AG10803 (cell line): ENCODE measurements at regions not wholly inside any gene's neighbourhood (a gene's known extent, or its start where the extent isn't known, plus 50 kb on each side); places are given as distances from the start of the nearest gene placed in this dataset.

Experiments used
- DNase-seq: peaks from one replicate; pipeline ENCODE4 v3.0.0; 2010; ENCODE audit warnings: low read depth
- H3K4me3 ChIP-seq: 2 replicates; pipeline ENCODE4 v1.5.1; 2011; ENCODE audit warnings: mild to moderate bottlenecking, low read length, control low read depth
- TF ChIP-seq, protein P1 (sequence below): conservative IDR thresholded peaks from 2 replicates; pipeline ENCODE4 v1.5.1; 2011; ENCODE audit warnings: mild to moderate bottlenecking, low read length, control low read depth, inconsistent platforms

DNA sequence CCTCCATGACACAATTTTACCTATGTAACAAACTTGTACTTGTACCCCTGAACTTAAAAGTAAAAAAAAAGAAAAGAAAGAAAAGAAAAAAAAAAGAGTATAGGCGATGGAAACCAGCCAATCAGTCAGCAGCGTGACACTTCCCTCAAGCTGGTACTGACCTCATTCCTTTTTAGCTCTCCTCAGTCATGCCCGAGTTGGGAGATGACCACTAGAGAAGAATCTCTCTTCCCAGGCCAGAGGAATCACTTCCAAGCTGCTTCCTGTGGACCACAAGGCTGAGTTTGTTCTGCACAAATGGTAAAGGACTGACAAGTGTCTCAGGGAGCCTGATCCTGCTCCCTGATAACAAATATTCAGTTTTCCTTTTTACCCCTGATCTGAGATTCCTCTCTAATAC is 313.5 kb upstream of the ESRRG start:
- DNase-seq, result no peak
- no peak overlapping the region for H3K4me3 ChIP-seq
- TF ChIP-seq, protein P1, sequence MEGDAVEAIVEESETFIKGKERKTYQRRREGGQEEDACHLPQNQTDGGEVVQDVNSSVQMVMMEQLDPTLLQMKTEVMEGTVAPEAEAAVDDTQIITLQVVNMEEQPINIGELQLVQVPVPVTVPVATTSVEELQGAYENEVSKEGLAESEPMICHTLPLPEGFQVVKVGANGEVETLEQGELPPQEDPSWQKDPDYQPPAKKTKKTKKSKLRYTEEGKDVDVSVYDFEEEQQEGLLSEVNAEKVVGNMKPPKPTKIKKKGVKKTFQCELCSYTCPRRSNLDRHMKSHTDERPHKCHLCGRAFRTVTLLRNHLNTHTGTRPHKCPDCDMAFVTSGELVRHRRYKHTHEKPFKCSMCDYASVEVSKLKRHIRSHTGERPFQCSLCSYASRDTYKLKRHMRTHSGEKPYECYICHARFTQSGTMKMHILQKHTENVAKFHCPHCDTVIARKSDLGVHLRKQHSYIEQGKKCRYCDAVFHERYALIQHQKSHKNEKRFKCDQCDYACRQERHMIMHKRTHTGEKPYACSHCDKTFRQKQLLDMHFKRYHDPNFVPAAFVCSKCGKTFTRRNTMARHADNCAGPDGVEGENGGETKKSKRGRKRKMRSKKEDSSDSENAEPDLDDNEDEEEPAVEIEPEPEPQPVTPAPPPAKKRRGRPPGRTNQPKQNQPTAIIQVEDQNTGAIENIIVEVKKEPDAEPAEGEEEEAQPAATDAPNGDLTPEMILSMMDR, result no peak

DNA sequence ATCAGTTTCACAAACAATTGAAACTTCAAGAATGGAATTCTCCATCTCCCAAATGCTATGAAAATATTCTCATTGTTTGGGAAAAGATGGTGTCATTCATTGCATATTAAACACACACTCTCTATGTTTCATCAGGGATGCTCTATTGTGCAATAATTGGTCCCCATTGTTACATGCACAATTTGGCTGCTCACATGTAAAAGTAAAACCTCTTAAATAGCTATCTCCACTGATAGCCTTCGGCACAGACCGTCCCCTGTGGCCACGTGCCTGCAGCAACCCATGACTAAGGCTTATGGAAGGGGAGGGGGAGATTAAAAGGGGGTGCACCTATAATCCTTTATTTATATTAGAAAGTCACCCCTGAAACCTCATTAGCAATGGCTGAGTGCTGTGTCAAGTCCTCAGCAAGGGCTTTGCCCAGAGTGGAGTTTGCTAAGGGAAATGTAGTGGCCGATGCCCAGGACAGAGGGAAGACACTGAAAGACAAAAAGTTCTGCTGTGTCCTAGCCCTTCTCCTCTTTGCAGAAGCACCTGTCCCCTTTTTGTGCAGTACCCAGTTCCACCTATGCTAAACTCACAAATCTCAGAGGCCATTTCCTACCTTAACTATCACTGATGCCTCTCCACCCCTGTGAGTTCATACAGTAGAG is 309.6 kb upstream of the ESRRG start:
- TF ChIP-seq, protein P1, result no peak
- H3K4me3 ChIP-seq, result no peak overlapping the region
- no peak for DNase-seq

DNA sequence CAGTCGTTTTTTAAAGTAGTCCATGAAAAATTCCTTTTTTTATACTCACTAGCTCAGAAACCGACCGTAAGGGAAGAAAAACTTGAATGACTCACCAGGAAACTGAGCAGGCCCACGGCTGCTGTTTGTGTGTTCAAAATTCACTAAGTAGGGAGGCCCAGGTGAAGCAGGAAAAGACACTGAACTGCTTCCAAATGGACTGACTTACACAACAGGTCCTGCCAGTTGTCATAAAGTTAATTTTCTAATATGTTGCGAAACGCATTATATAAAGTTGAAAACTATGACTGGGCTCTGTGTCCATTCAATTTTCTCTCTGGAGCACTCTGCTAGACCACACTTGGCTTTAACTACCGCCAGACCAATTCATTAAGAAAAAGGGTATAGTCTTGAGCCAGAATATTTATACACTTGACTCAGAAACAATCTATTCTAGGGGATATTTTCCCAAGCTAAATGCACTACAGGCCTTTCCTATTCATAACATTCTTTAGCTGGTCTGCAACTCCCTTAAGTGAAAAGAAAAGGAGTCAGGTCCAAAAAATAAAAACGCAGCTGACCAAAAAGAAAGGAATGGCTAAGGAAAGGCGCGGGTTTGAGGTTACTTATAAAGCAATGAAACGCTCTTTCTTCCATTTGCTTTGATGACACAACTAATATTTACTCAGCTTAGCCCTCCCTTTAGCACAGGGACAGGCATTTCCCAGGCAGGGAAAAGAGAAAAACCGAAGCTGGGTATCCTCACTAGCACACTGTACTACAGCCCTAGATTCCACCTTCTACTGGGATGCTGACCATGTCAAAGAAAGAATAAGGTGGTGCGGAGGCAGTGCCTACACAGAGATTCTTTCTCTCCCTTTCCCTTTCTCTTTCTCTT is 306.3 kb upstream of the ESRRG start:
- peak; percentile 64 for DNase-seq
- TF ChIP-seq, protein P1, result no peak
- no peak overlapping the region for H3K4me3 ChIP-seq

DNA sequence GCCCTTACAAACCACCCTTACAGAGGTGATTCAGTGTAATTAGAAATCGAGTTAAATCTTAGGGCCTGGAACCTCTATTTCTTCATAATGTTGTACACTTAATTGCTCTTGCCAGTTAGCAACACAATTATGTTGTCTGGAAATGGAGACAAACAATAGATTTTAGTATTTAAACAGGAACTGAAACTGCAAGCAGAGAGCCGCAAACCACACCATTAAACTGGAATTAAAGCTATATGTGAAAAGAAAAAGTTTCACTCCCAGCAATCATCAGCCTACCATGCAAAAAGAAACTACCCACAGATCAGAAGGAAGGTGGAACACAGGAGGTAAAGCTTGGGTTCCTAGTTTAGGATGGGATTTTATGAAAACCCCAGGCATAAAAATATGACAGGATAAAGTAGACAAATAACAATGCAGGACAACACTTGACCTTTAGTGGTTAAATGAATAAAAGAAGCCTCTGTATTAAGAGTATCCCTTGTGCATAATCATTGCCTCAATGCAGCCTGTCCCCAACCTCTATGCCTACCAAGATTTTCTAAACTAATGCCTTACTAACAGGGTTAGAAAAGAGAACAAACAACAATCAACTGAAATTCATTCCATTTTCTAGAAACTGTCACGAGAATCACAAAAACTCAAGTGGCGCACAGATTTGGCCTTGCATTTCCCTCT is 304.3 kb upstream of the ESRRG start:
- no peak for DNase-seq

DNA sequence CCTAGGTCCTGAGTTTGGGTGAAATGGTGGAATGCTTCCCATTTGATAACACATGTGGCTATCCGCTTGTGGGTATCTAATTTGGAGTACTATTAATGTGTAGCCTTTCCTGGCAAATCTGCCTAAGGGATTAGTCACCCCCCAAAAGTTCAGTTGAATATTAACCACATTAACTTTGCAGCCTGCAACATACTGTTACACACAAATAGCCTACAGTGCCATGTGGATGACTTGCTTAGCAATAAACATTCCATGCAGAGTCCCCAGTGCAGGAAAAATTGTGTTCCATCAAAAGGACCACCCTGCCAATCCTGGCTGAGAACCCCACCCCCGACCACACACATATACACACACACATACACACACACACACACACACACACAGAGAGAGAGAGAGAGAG is 303.3 kb upstream of the ESRRG start:
- no peak overlapping the region for H3K4me3 ChIP-seq
- DNase-seq, result no peak
- TF ChIP-seq, protein P1, result no peak

More for the DNA sequence above, 304.3 kb upstream of the ESRRG start:
- no peak overlapping the region for H3K4me3 ChIP-seq
- TF ChIP-seq, protein P1, result no peak

DNA sequence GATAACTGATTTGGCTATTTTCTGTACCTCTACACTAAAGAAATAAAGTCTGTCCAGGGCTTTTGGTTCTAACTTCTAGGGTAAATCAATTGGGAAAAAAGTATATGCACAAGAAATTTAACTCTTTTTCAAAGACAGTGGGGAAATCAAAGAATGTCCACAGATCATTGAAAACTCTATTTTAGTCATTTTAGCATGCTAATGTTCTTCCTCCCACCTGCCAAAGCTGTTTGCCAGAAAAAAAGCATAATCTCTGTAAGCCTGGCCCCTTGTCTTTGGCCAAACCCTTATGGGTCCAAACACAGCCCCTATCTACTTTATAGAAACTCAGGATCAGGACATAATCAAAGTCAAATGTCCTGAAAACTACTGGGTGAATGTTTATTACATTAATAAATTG is 302.2 kb upstream of the ESRRG start:
- TF ChIP-seq, protein P1, result no peak
- no peak overlapping the region for H3K4me3 ChIP-seq
- DNase-seq, result no peak
